ENCODE measurements at regions not wholly inside any gene's neighbourhood (a gene's known extent, or its start where the extent isn't known, plus 50 kb on each side); places are given as distances from the start of the nearest gene placed in this dataset.

DNA sequence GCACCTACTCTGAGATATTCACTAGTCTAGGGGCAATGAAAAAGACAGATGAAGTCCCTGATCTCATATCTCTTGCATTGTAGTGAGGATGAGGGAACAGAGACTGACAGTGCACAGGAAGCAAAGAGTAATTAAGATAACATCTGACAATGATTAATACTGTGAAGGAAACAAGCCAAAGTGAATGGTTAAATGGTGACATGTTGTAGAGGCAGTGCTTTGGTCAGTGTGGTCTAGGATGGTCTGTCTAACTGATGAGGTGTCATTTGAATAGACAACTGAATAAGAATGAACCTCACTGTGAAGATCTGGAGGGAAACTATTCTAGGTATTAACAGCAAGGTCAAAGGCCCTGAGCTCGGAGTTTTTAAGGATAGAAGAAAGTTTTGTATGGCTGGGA, 333.3 kb upstream of the GRIA1 start:
- TF ChIP-seq POLR2A (IDR thresholded peaks at IDR 0.05; ENCODE audit: low read depth, low read length) (no peak), POLR2AphosphoS5 (IDR thresholded peaks at IDR 0.05; ENCODE audit: low read depth, low read length) (no peak), TAF1 (IDR thresholded peaks at IDR 0.05; ENCODE audit: borderline replicate concordance, low read depth, low read length) (no peak)
